Fibroblast of lung (primary cell): ENCODE measurements at regions not wholly inside any gene's neighbourhood (a gene's known extent, or its start where the extent isn't known, plus 50 kb on each side); places are given as distances from the start of the nearest gene placed in this dataset.

ENCODE experiments used
- DNase-seq, 2 donors: peaks; one replicate each; pipeline versions ENCODE4 v3.0.0 to v3.0.0-alpha.2; 2010; ENCODE audit warnings: low read depth in 2 of 2
- H2AFZ ChIP-seq: 2 replicates; pipeline ENCODE4 v1.5.1; 2012; ENCODE audit warnings: low read length, control low read depth, inconsistent platforms
- H3K27ac ChIP-seq: 2 replicates; pipeline ENCODE4 v1.5.1; 2011; ENCODE audit warnings: low read length, control low read depth; ENCODE audit not compliant: insufficient read depth
- H3K27me3 ChIP-seq: 2 replicates; pipeline ENCODE4 v1.5.1; 2011; ENCODE audit warnings: mild to moderate bottlenecking, low read length; ENCODE audit not compliant: control insufficient read depth, insufficient read depth
- H3K36me3 ChIP-seq: 2 replicates; pipeline ENCODE4 v1.5.1; 2011; ENCODE audit warnings: low read length; ENCODE audit not compliant: control insufficient read depth, insufficient read depth
- H3K4me1 ChIP-seq: 2 replicates; pipeline ENCODE4 v1.5.1; 2011; ENCODE audit warnings: low read length; ENCODE audit not compliant: control insufficient read depth, insufficient read depth; ENCODE audit errors: extremely low read depth
- H3K4me2 ChIP-seq: 2 replicates; pipeline ENCODE4 v1.5.1; 2011; ENCODE audit warnings: low read length, control low read depth; ENCODE audit not compliant: insufficient read depth; ENCODE audit errors: extremely low read depth
- H3K4me3 ChIP-seq, 4 experiments: fragments of 200-600 bp in 1 of 4; sonication (generic) in 1 of 4; replicated peaks in 1 of 4; 2 replicates each; pipeline ENCODE4 v1.5.1; 2011 to 2016; ENCODE audit warnings: low read length in 4 of 4, low read depth in 3 of 4, mild to moderate bottlenecking in 3 of 4, control low read depth in 2 of 4, inconsistent platforms in 1 of 4, mixed read lengths in 1 of 4; ENCODE audit not compliant: insufficient read depth in 1 of 4; ENCODE audit errors: control extremely low read depth in 1 of 4
- H3K79me2 ChIP-seq: 2 replicates; pipeline ENCODE4 v1.5.1; 2012; ENCODE audit warnings: mild to moderate bottlenecking, low read length, inconsistent platforms; ENCODE audit not compliant: control insufficient read depth, insufficient read depth
- H3K9ac ChIP-seq: 2 replicates; pipeline ENCODE4 v1.5.1; 2011; ENCODE audit warnings: mild to moderate bottlenecking, low read length, control low read depth; ENCODE audit not compliant: insufficient read depth
- H3K9me3 ChIP-seq: 2 replicates; pipeline ENCODE4 v1.5.1; 2012; ENCODE audit warnings: low read depth, low read length; ENCODE audit not compliant: control insufficient read depth, insufficient read depth
- H4K20me1 ChIP-seq: 2 replicates; pipeline ENCODE4 v1.5.1; 2011; ENCODE audit warnings: low read length; ENCODE audit not compliant: control insufficient read depth, insufficient read depth; ENCODE audit errors: extremely low read depth
- EZH2 ChIP-seq: IDR thresholded peaks from 2 replicates; pipeline ENCODE4 v1.5.1; 2012; ENCODE audit warnings: low read length, control low read depth, mild to moderate bottlenecking; ENCODE audit errors: missing control alignments
- TF ChIP-seq, protein P1 (sequence below), 2 donors: IDR thresholded peaks in 1 of 2; conservative IDR thresholded peaks in 1 of 2; 1 replicate in 1 of 2; 2 replicates in 1 of 2; pipeline ENCODE4 v1.5.1; 2011 to 2012; ENCODE audit warnings: low read length in 2 of 2, control low read depth in 1 of 2, inconsistent platforms in 1 of 2, low read depth in 1 of 2, mild to moderate bottlenecking in 1 of 2

DNA sequence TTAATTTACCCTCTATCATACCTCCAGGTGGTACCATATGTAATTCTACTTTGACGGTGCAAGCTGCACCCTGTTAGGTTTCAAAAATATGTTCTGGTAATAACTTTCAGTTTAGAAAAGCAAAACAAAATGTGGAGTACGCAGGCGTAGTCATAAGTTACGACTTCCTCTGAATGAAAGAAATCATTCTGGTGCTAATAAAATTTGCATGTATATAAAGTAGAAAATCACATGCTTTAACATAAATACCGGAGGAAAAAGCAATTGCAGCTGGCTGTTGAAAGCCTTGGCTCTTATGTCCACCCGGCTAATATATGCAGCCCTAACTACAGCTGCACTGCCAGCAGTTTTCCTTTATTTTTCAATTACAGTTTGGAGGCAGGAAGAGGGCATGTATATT, 65.2 kb upstream of the TMPRSS15 start:
- Histone ChIP-seq H3K9ac (no peak overlapping the region), H3K36me3 (no peaks in the 10 kb centered on the region), H3K27ac (no peak overlapping the region), H3K9me3 (no peaks in the 10 kb centered on the region), H3K4me2 (no peak overlapping the region), H3K4me3 (peak overlapping the region in 1 of 4 experiments; percentile 32), H2AFZ (no peak overlapping the region), H3K27me3 (no peaks in the 10 kb centered on the region), H3K4me1 (no peaks in the 10 kb centered on the region), H3K79me2 (no peaks in the 10 kb centered on the region), H4K20me1 (no peaks in the 10 kb centered on the region)
- peak in 1 of 2 donors; percentile 0 for DNase-seq
- TF ChIP-seq, protein P1, sequence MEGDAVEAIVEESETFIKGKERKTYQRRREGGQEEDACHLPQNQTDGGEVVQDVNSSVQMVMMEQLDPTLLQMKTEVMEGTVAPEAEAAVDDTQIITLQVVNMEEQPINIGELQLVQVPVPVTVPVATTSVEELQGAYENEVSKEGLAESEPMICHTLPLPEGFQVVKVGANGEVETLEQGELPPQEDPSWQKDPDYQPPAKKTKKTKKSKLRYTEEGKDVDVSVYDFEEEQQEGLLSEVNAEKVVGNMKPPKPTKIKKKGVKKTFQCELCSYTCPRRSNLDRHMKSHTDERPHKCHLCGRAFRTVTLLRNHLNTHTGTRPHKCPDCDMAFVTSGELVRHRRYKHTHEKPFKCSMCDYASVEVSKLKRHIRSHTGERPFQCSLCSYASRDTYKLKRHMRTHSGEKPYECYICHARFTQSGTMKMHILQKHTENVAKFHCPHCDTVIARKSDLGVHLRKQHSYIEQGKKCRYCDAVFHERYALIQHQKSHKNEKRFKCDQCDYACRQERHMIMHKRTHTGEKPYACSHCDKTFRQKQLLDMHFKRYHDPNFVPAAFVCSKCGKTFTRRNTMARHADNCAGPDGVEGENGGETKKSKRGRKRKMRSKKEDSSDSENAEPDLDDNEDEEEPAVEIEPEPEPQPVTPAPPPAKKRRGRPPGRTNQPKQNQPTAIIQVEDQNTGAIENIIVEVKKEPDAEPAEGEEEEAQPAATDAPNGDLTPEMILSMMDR (conservative IDR thresholded peaks at IDR 0.05 in 1 of 2, IDR thresholded peaks at IDR 0.05 in 1 of 2; ENCODE audit: low read depth in 1 of 2, low read length in 2 of 2): no peak
- no peak for TF ChIP-seq EZH2

DNA sequence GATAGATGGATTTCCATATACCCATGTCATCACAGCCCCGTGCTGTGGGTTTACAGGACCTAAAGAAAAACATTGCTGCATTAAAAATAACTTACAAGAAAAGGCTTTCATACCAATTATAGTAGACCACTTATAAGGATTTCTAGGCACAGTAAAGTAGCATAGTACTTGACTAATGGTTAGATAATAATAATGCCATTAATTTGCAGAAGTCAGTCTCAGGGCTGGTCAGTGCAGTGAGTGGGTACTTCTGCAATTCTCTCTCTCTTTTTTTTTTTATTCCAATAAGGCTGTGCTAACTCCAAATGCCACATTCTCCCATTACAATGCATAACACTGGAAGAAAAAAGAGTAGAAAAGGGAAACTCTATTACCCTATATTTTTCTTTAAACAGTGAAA, 73.1 kb upstream of the TMPRSS15 start:
- H3K9me3 ChIP-seq: no peaks in the 10 kb centered on the region
- H3K4me1 ChIP-seq: no peaks in the 10 kb centered on the region
- no peaks in the 10 kb centered on the region for H3K27me3 ChIP-seq
- no peak overlapping the region for H3K27ac ChIP-seq
- no peak overlapping the region for H3K9ac ChIP-seq
- no peak for DNase-seq
- no peak overlapping the region for H2AFZ ChIP-seq
- H4K20me1 ChIP-seq: no peaks in the 10 kb centered on the region
- TF ChIP-seq, protein P1 (conservative IDR thresholded peaks at IDR 0.05 in 1 of 2, IDR thresholded peaks at IDR 0.05 in 1 of 2; ENCODE audit: low read depth in 1 of 2, low read length in 2 of 2): no peak
- TF ChIP-seq EZH2: no peak
- no peaks in the 10 kb centered on the region for H3K79me2 ChIP-seq
- H3K4me2 ChIP-seq: no peak overlapping the region
- H3K36me3 ChIP-seq: no peaks in the 10 kb centered on the region
- no peak overlapping the region for H3K4me3 ChIP-seq

DNA sequence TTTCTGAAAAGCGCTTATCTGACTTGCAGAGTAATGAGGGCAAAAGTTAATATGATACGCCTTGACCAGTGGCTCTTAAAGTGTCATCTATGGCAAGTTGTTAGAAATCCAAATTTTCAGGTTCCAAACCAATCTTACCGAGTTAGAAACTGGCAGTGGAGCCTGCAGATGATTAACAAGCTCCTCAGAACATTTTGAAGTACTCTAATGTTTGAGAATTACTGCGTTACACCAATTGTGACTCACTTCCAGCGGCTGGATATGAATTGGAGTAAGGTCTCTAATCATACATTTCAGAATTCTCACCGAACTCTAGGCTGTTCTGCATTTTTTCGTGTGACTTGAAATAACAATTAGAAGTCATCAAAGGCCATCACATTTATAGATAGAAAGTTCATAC, 73.5 kb upstream of the TMPRSS15 start:
- Histone ChIP-seq H3K79me2 (no peaks in the 10 kb centered on the region), H3K4me1 (no peaks in the 10 kb centered on the region), H2AFZ (no peak overlapping the region), H3K9ac (no peak overlapping the region), H4K20me1 (no peaks in the 10 kb centered on the region), H3K4me3 (no peak overlapping the region), H3K9me3 (no peaks in the 10 kb centered on the region), H3K27me3 (no peaks in the 10 kb centered on the region), H3K4me2 (no peak overlapping the region), H3K36me3 (no peaks in the 10 kb centered on the region), H3K27ac (no peak overlapping the region)
- no peak for DNase-seq
- TF ChIP-seq, protein P1 (conservative IDR thresholded peaks at IDR 0.05 in 1 of 2, IDR thresholded peaks at IDR 0.05 in 1 of 2; ENCODE audit: low read depth in 1 of 2, low read length in 2 of 2): no peak
- no peak for TF ChIP-seq EZH2
